A673 (cell line): ENCODE measurements at regions not wholly inside any gene's neighbourhood (a gene's known extent, or its start where the extent isn't known, plus 50 kb on each side); places are given as distances from the start of the nearest gene placed in this dataset.

Experiments used
- BruUV-seq: library from RNA; stranded (reverse); fragments of 400-500 nt; replicated peaks from 2 replicates; lab custom pipeline; 2021; lab: Mats Ljungman, UMichigan
- CTCF ChIA-PET: fragments of 300-600 bp; sonication (Branson Sonifier 250); formaldehyde crosslinking; loops from one replicate; lab custom pipeline; 2022; ENCODE audit warnings: antibody characterized with exemption; lab: Charles Lee
- POLR2A ChIA-PET: fragments of 300-600 bp; sonication (Branson Sonifier 250); formaldehyde crosslinking; loops from one replicate; lab custom pipeline; 2022; ENCODE audit warnings: antibody characterized with exemption; ENCODE audit not compliant: low non-redundant PET; lab: Charles Lee
- DNase-seq: peaks from one replicate; pipeline ENCODE4 v3.0.0-alpha.2; 2015; ENCODE audit warnings: low spot score
- H3K27ac ChIP-seq: fragments of 200-600 bp; sonication (generic); 2 replicates; pipeline ENCODE4 v1.5.1; 2016; ENCODE audit warnings: mixed run types, low read depth, mild to moderate bottlenecking, mixed read lengths, antibody characterized with exemption, low read length; ENCODE audit not compliant: poor library complexity, severe bottlenecking
- H3K27me3 ChIP-seq: fragments of 200-600 bp; sonication (generic); replicated peaks from 2 replicates; pipeline ENCODE4 v1.6.1; 2017; ENCODE audit warnings: mixed run types, low read depth, mild to moderate bottlenecking, mixed read lengths, antibody characterized with exemption, low read length; ENCODE audit not compliant: insufficient read depth, poor library complexity
- H3K36me3 ChIP-seq: fragments of 200-600 bp; sonication (generic); 2 replicates; pipeline ENCODE4 v1.6.1; 2016; ENCODE audit warnings: mixed run types, mild to moderate bottlenecking, mixed read lengths, antibody characterized with exemption, low read length; ENCODE audit not compliant: insufficient read depth, poor library complexity, severe bottlenecking
- H3K4me1 ChIP-seq: fragments of 200-600 bp; sonication (generic); 2 replicates; pipeline ENCODE4 v1.6.1; 2017; ENCODE audit warnings: mixed run types, mild to moderate bottlenecking, mixed read lengths, antibody characterized with exemption, low read length; ENCODE audit not compliant: insufficient read depth, poor library complexity, severe bottlenecking
- H3K4me3 ChIP-seq: fragments of 200-600 bp; sonication (generic); 2 replicates; pipeline ENCODE4 v1.5.1; 2016; ENCODE audit warnings: low read depth, mixed run types, mild to moderate bottlenecking, mixed read lengths, low read length; ENCODE audit not compliant: poor library complexity, severe bottlenecking
- H3K9me3 ChIP-seq: fragments of 200-600 bp; sonication (generic); 2 replicates; pipeline ENCODE4 v1.6.1; 2016; ENCODE audit warnings: mixed run types, low read depth, mild to moderate bottlenecking, mixed read lengths, antibody characterized with exemption, low read length; ENCODE audit not compliant: poor library complexity, severe bottlenecking
- CTCF ChIP-seq: fragments of 300-800, 200-600 bp; sonication (generic); conservative IDR thresholded peaks from 2 replicates; pipeline ENCODE4 v1.5.1; 2017; ENCODE audit warnings: low read depth, mild to moderate bottlenecking, antibody characterized with exemption, low read length, moderate library complexity, mixed read lengths
- EZH2 ChIP-seq: fragments of 200-600 bp; sonication (generic); IDR thresholded peaks from 2 replicates; pipeline ENCODE4 v1.6.1; 2017; ENCODE audit warnings: borderline replicate concordance, low read depth, mild to moderate bottlenecking, mixed read lengths, antibody characterized with exemption, low read length; ENCODE audit not compliant: poor library complexity, severe bottlenecking
- intact Hi-C: fragments of 100-400 bp; cut with micrococcal nuclease; formaldehyde crosslinking; loops from one replicate; pipeline ENCODE4 v1.10.0; 2022; ENCODE audit not compliant: unreplicated experiment

DNA sequence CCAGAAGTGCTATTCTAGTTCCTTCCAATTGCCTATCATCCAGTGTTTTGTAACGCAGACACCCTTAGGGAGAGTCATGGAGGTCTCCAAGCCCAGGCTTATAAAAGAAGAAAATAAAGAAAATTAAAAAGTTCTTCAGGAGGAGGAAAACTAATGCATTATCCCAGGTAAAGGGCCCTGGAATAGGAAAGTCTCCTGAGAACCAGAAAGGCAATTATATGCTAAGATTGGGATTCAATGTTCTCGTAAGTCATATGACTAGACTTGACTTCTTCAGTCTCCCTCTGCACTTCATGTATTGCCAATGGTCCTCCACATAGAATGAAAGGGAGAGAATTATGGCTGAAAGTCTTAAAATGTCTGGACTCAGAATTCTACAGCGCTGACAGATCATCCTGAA, 154.4 kb upstream of the STK32A start:
- no peaks in the 10 kb centered on the region for H3K36me3 ChIP-seq
- H3K27me3 ChIP-seq = peaks cover 10% of the 10 kb centered on the region
- intact Hi-C loops = no loop called here
- ChIA-PET POLR2A (no interaction called here), CTCF (no interaction called here)
- DNase-seq = no peak
- TF ChIP-seq EZH2 = no peak
- no peak for TF ChIP-seq CTCF
- H3K9me3 ChIP-seq = no peaks in the 10 kb centered on the region
- H3K4me3 ChIP-seq = no peak overlapping the region
- no peak overlapping the region for H3K27ac ChIP-seq
- H3K4me1 ChIP-seq = no peaks in the 10 kb centered on the region
- no TSS peak for BruUV-seq

DNA sequence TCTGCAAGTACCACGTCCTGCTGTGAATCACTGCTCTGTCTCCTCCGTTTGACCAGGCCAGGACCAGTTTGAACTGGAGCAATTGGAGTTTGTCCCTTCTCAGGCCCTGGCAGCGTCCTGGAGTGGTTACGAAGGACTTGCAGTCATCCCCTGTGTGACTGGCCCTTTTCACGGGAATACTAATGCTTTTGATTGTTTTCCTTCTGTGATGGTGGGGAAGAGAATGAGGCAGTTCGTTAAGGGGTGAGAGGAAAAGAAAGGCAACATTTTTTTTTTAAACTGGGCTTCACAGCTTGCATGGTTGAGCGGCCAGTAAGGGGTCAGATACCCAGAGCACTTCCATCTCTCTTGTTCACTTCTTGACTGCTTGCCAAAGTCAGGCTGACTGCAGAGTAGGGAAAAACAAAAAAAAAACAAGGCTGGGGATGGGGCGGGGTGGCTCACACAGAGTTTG, 153.5 kb upstream of the STK32A start:
- intact Hi-C loops = no loop called here
- POLR2A ChIA-PET = no interaction called here
- Histone ChIP-seq H3K27ac (no peak overlapping the region), H3K4me1 (no peaks in the 10 kb centered on the region), H3K36me3 (no peaks in the 10 kb centered on the region), H3K4me3 (no peak overlapping the region), H3K9me3 (no peaks in the 10 kb centered on the region), H3K27me3 (peaks cover 10% of the 10 kb centered on the region)
- no peak for DNase-seq
- CTCF ChIA-PET = no interaction called here
- BruUV-seq = no TSS peak
- no peak for TF ChIP-seq EZH2
- no peak for TF ChIP-seq CTCF

DNA sequence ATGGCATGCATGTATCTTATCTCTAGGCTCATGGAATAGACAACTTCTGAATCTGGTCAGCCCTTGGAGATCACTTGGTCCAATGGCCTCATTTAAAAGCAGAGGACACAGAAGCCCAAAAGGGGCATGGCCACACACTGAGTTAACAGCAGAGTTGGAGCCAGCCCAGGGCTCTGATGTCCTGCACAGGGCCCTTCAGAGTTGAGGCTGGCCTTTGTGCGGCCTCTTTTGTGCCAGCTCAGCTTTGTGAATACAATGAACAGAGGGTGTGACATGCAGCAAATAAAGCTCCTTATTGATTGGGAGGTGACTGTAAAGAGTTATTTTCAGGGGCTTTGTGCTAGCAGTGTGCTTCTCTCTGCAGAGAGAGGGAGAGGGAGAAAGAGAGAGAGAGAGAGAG, 150.1 kb upstream of the STK32A start:
- Histone ChIP-seq H3K4me1 (no peaks in the 10 kb centered on the region), H3K36me3 (no peaks in the 10 kb centered on the region), H3K27me3 (peaks cover 10% of the 10 kb centered on the region), H3K27ac (no peak overlapping the region), H3K4me3 (no peak overlapping the region), H3K9me3 (no peaks in the 10 kb centered on the region)
- intact Hi-C loops = no loop called here
- no peak for DNase-seq
- BruUV-seq = no TSS peak
- POLR2A ChIA-PET = no interaction called here
- TF ChIP-seq EZH2 (no peak), CTCF (no peak)
- CTCF ChIA-PET = no interaction called here
